Activated naive CD4-positive, alpha-beta T cell treated with anti-CD3 and anti-CD28 coated beads for 36 hours (primary cell): ENCODE measurements at regions not wholly inside any gene's neighbourhood (a gene's known extent, or its start where the extent isn't known, plus 50 kb on each side); places are given as distances from the start of the nearest gene placed in this dataset.

Source experiments
- CTCF ChIA-PET: fragments of 350-600 bp; sonication (Branson Sonifier 250); formaldehyde crosslinking; loops from one replicate; lab custom pipeline; 2021; ENCODE audit warnings: antibody characterized with exemption; lab: Charles Lee
- DNase-seq: peaks from one replicate; pipeline ENCODE4 v3.0.0-alpha.2; 2020
- H3K27ac Mint-ChIP-seq: one replicate; pipeline ENCODE4 v1.8.0; 2021; ENCODE audit warnings: mild to moderate bottlenecking, mixed read lengths
- H3K27me3 Mint-ChIP-seq: one replicate; pipeline ENCODE4 v1.8.0; 2021; ENCODE audit warnings: low read depth, mixed read lengths
- H3K36me3 Mint-ChIP-seq: one replicate; pipeline ENCODE4 v1.8.0; 2021; ENCODE audit warnings: low read depth, mixed read lengths
- H3K4me1 Mint-ChIP-seq: one replicate; pipeline ENCODE4 v1.8.0; 2021; ENCODE audit warnings: low read depth, mixed read lengths
- H3K4me3 Mint-ChIP-seq: one replicate; pipeline ENCODE4 v1.8.0; 2021; ENCODE audit warnings: mild to moderate bottlenecking, moderate library complexity, mixed read lengths
- H3K9me3 Mint-ChIP-seq: one replicate; pipeline ENCODE4 v1.8.0; 2021; ENCODE audit warnings: mixed read lengths
- intact Hi-C: fragments of 100-400 bp; cut with micrococcal nuclease; formaldehyde crosslinking; loops from one replicate; pipeline ENCODE4 v1.15.1; 2023

- Mint-ChIP-seq H3K36me3 (no peaks in the 10 kb centered on the region), H3K4me1 (no peaks in the 10 kb centered on the region), H3K27ac (no peak overlapping the region), H3K9me3 (peaks cover 2% of the 10 kb centered on the region), H3K27me3 (no peaks in the 10 kb centered on the region), H3K4me3 (no peak overlapping the region)
- DNase-seq = no peak
- CTCF ChIA-PET = no interaction called here
- intact Hi-C loops = no loop called here
These were observed 548.0 kb downstream of the CSNK1G3 start for GRCh38 chr5:124060011-124060410.

GRCh38 chr5:124059200-124059599 lies 547.2 kb downstream of the CSNK1G3 start:
- H3K36me3 Mint-ChIP-seq = no peaks in the 10 kb centered on the region
- CTCF ChIA-PET = interaction anchor here (0.9 kb wide), 1 partner anchor 8 kb away, joined by 3 read pairs; no protein-coding TSS in a partner anchor
- H3K27ac Mint-ChIP-seq = no peak overlapping the region
- intact Hi-C loops = no loop called here
- DNase-seq = no peak
- no peaks in the 10 kb centered on the region for H3K27me3 Mint-ChIP-seq
- no peaks in the 10 kb centered on the region for H3K4me1 Mint-ChIP-seq
- no peak overlapping the region for H3K4me3 Mint-ChIP-seq
- peaks cover 2% of the 10 kb centered on the region for H3K9me3 Mint-ChIP-seq

GRCh38 chr5:124057724-124058231 lies 545.8 kb downstream of the CSNK1G3 start:
- DNase-seq = no peak
- Mint-ChIP-seq H3K36me3 (no peaks in the 10 kb centered on the region), H3K4me1 (no peaks in the 10 kb centered on the region), H3K9me3 (peaks cover 2% of the 10 kb centered on the region), H3K4me3 (no peak overlapping the region), H3K27ac (no peak overlapping the region), H3K27me3 (no peaks in the 10 kb centered on the region)
- CTCF ChIA-PET = no interaction called here
- intact Hi-C loops = no loop called here

- H3K9me3 Mint-ChIP-seq = peaks cover 2% of the 10 kb centered on the region
- intact Hi-C loops = no loop called here
- H3K4me3 Mint-ChIP-seq = no peak overlapping the region
- H3K27me3 Mint-ChIP-seq = no peaks in the 10 kb centered on the region
- no peaks in the 10 kb centered on the region for H3K36me3 Mint-ChIP-seq
- H3K4me1 Mint-ChIP-seq = no peaks in the 10 kb centered on the region
- DNase-seq = no peak
- CTCF ChIA-PET = no interaction called here
- no peak overlapping the region for H3K27ac Mint-ChIP-seq
These were observed 545.2 kb downstream of the CSNK1G3 start for GRCh38 chr5:124056991-124057723.

GRCh38 chr5:124056326-124056990 lies 544.5 kb downstream of the CSNK1G3 start:
- Mint-ChIP-seq H3K36me3 (no peaks in the 10 kb centered on the region), H3K4me1 (no peaks in the 10 kb centered on the region), H3K9me3 (peaks cover 2% of the 10 kb centered on the region), H3K27me3 (no peaks in the 10 kb centered on the region), H3K27ac (no peak overlapping the region), H3K4me3 (no peak overlapping the region)
- no peak for DNase-seq
- CTCF ChIA-PET = no interaction called here
- intact Hi-C loops = no loop called here

- H3K27ac Mint-ChIP-seq = no peak overlapping the region
- no peaks in the 10 kb centered on the region for H3K36me3 Mint-ChIP-seq
- no peaks in the 10 kb centered on the region for H3K4me1 Mint-ChIP-seq
- H3K27me3 Mint-ChIP-seq = no peaks in the 10 kb centered on the region
- CTCF ChIA-PET = no interaction called here
- no peak overlapping the region for H3K4me3 Mint-ChIP-seq
- H3K9me3 Mint-ChIP-seq = peaks cover 2% of the 10 kb centered on the region
- DNase-seq = no peak
- intact Hi-C loops = no loop called here
These were observed 543.8 kb downstream of the CSNK1G3 start for GRCh38 chr5:124055751-124056150.

GRCh38 chr5:124054564-124054963 lies 542.6 kb downstream of the CSNK1G3 start:
- peaks cover 2% of the 10 kb centered on the region for H3K9me3 Mint-ChIP-seq
- H3K27ac Mint-ChIP-seq = no peak overlapping the region
- H3K36me3 Mint-ChIP-seq = no peaks in the 10 kb centered on the region
- CTCF ChIA-PET = no interaction called here
- no peak overlapping the region for H3K4me3 Mint-ChIP-seq
- no peaks in the 10 kb centered on the region for H3K27me3 Mint-ChIP-seq
- no peak for DNase-seq
- no peaks in the 10 kb centered on the region for H3K4me1 Mint-ChIP-seq
- intact Hi-C loops = no loop called here

GRCh38 chr5:124053340-124053739 lies 541.4 kb downstream of the CSNK1G3 start:
- Mint-ChIP-seq H3K4me3 (no peak overlapping the region), H3K27me3 (no peaks in the 10 kb centered on the region), H3K4me1 (no peaks in the 10 kb centered on the region), H3K9me3 (no peaks in the 10 kb centered on the region), H3K27ac (no peak overlapping the region), H3K36me3 (no peaks in the 10 kb centered on the region)
- DNase-seq = no peak
- intact Hi-C loops = no loop called here
- CTCF ChIA-PET = no interaction called here

- CTCF ChIA-PET = no interaction called here
- H3K27me3 Mint-ChIP-seq = no peaks in the 10 kb centered on the region
- H3K36me3 Mint-ChIP-seq = no peaks in the 10 kb centered on the region
- no peak overlapping the region for H3K4me3 Mint-ChIP-seq
- intact Hi-C loops = no loop called here
- no peak overlapping the region for H3K27ac Mint-ChIP-seq
- no peak for DNase-seq
- H3K9me3 Mint-ChIP-seq = no peaks in the 10 kb centered on the region
- no peaks in the 10 kb centered on the region for H3K4me1 Mint-ChIP-seq
These were observed 540.2 kb downstream of the CSNK1G3 start for GRCh38 chr5:124052201-124052600.

GRCh38 chr5:124050120-124050770 lies 538.3 kb downstream of the CSNK1G3 start:
- Mint-ChIP-seq H3K36me3 (no peaks in the 10 kb centered on the region), H3K4me1 (no peaks in the 10 kb centered on the region)

GRCh38 chr5:124045412-124045811 lies 533.4 kb downstream of the CSNK1G3 start:
- DNase-seq = no peak
- no peaks in the 10 kb centered on the region for H3K27me3 Mint-ChIP-seq
- H3K4me3 Mint-ChIP-seq = no peak overlapping the region
- H3K4me1 Mint-ChIP-seq = no peaks in the 10 kb centered on the region
- intact Hi-C loops = no loop called here
- no peak overlapping the region for H3K27ac Mint-ChIP-seq
- H3K36me3 Mint-ChIP-seq = no peaks in the 10 kb centered on the region
- H3K9me3 Mint-ChIP-seq = no peaks in the 10 kb centered on the region
- CTCF ChIA-PET = no interaction called here

More at GRCh38 chr5:124050120-124050770, 538.3 kb downstream of the CSNK1G3 start:
- intact Hi-C loops = no loop called here
- Mint-ChIP-seq H3K27me3 (no peaks in the 10 kb centered on the region), H3K27ac (no peak overlapping the region), H3K4me3 (no peak overlapping the region), H3K9me3 (no peaks in the 10 kb centered on the region)
- DNase-seq = no peak
- CTCF ChIA-PET = no interaction called here

GRCh38 chr5:124044613-124045012 lies 532.6 kb downstream of the CSNK1G3 start:
- no peak overlapping the region for H3K4me3 Mint-ChIP-seq
- CTCF ChIA-PET = no interaction called here
- H3K27me3 Mint-ChIP-seq = no peaks in the 10 kb centered on the region
- H3K4me1 Mint-ChIP-seq = no peaks in the 10 kb centered on the region
- intact Hi-C loops = no loop called here
- H3K9me3 Mint-ChIP-seq = no peaks in the 10 kb centered on the region
- H3K27ac Mint-ChIP-seq = no peak overlapping the region
- no peak for DNase-seq
- no peaks in the 10 kb centered on the region for H3K36me3 Mint-ChIP-seq
